ENCODE measurements at regions not wholly inside any gene's neighbourhood (a gene's known extent, or its start where the extent isn't known, plus 50 kb on each side); places are given as distances from the start of the nearest gene placed in this dataset.

DNA sequence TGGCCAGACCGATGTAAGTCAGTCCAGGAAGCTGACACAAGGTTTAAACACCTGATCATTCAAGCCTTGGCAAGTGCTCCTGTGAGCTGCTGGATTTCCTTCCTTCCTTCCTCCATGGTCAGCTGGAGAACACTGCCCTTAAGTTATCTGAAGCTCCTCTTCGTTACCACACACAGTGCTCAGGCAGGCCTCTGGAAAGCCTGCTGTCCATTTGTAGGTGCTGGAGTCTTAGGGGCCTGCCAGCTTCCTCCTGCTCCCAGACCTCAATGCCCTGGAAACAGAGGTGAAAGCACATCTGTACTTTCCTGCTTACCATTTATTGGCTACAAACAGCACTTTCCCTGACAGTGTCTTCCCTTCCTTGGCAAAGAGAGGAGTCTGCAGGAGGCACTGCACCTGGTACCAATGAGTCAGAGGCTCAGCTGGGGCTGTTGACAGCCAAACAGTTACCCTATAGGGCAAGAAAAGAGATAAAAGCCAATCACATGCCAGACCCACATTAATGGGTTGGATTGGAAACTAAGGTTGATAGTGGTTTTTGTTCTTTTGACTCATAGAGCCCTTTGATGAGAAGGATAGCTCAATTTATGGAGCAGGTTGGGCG is 72.6 kb upstream of the PUM3 start:
- DNase-seq (ENCODE audit: low read depth, low spot score) (no peak), ATAC-seq (no peak)
- no peak overlapping the region for H3K4me3 ChIP-seq (replicated peaks in 1 of 2; ENCODE audit: low read depth in 1 of 2, low read length in 2 of 2)
- BruUV-seq (replicated peaks), result no TSS peak
- no peak overlapping the region for H3K27ac ChIP-seq (ENCODE audit: low read depth, low read length)
- H3K79me2 ChIP-seq (ENCODE audit: insufficient read depth, low read length), result no peaks in the 10 kb centered on the region
- peaks cover 52% of the 10 kb centered on the region for H3K27me3 ChIP-seq (ENCODE audit: insufficient read depth, low read length)
- TF ChIP-seq, protein P1, sequence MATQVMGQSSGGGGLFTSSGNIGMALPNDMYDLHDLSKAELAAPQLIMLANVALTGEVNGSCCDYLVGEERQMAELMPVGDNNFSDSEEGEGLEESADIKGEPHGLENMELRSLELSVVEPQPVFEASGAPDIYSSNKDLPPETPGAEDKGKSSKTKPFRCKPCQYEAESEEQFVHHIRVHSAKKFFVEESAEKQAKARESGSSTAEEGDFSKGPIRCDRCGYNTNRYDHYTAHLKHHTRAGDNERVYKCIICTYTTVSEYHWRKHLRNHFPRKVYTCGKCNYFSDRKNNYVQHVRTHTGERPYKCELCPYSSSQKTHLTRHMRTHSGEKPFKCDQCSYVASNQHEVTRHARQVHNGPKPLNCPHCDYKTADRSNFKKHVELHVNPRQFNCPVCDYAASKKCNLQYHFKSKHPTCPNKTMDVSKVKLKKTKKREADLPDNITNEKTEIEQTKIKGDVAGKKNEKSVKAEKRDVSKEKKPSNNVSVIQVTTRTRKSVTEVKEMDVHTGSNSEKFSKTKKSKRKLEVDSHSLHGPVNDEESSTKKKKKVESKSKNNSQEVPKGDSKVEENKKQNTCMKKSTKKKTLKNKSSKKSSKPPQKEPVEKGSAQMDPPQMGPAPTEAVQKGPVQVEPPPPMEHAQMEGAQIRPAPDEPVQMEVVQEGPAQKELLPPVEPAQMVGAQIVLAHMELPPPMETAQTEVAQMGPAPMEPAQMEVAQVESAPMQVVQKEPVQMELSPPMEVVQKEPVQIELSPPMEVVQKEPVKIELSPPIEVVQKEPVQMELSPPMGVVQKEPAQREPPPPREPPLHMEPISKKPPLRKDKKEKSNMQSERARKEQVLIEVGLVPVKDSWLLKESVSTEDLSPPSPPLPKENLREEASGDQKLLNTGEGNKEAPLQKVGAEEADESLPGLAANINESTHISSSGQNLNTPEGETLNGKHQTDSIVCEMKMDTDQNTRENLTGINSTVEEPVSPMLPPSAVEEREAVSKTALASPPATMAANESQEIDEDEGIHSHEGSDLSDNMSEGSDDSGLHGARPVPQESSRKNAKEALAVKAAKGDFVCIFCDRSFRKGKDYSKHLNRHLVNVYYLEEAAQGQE (IDR thresholded peaks at IDR 0.05; ENCODE audit: low read depth), result no peak
- no peak for TF ChIP-seq POLR2AphosphoS5 (IDR thresholded peaks at IDR 0.05; ENCODE audit: low read depth, low read length)
- no peak for TF ChIP-seq CEBPB (IDR thresholded peaks at IDR 0.05; ENCODE audit: low read depth)
- no peak for TF ChIP-seq SP1 (IDR thresholded peaks at IDR 0.05; ENCODE audit: low read depth)
- no peak for TF ChIP-seq ZNF274 (IDR thresholded peaks at IDR 0.05; ENCODE audit: low read depth, low read length)
- TF ChIP-seq EZH2phosphoT487 (IDR thresholded peaks at IDR 0.05; ENCODE audit: borderline replicate concordance), result no peak
- no peak for TF ChIP-seq SIN3A (IDR thresholded peaks at IDR 0.05; ENCODE audit: low read depth)
- TF ChIP-seq RAD21 (IDR thresholded peaks at IDR 0.05; ENCODE audit: low read depth), result no peak
- TF ChIP-seq, protein P2, sequence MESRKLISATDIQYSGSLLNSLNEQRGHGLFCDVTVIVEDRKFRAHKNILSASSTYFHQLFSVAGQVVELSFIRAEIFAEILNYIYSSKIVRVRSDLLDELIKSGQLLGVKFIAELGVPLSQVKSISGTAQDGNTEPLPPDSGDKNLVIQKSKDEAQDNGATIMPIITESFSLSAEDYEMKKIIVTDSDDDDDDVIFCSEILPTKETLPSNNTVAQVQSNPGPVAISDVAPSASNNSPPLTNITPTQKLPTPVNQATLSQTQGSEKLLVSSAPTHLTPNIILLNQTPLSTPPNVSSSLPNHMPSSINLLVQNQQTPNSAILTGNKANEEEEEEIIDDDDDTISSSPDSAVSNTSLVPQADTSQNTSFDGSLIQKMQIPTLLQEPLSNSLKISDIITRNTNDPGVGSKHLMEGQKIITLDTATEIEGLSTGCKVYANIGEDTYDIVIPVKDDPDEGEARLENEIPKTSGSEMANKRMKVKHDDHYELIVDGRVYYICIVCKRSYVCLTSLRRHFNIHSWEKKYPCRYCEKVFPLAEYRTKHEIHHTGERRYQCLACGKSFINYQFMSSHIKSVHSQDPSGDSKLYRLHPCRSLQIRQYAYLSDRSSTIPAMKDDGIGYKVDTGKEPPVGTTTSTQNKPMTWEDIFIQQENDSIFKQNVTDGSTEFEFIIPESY (IDR thresholded peaks at IDR 0.05; ENCODE audit: extremely low read depth, insufficient replicate concordance, low read length), result no peak
- no peak for TF ChIP-seq SRF (IDR thresholded peaks at IDR 0.05; ENCODE audit: low read depth)
- no peak for TF ChIP-seq ZFX (IDR thresholded peaks at IDR 0.05)
- TF ChIP-seq, protein P3, sequence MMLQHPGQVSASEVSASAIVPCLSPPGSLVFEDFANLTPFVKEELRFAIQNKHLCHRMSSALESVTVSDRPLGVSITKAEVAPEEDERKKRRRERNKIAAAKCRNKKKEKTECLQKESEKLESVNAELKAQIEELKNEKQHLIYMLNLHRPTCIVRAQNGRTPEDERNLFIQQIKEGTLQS (IDR thresholded peaks at IDR 0.05), result no peak
- TF ChIP-seq, protein P4, sequence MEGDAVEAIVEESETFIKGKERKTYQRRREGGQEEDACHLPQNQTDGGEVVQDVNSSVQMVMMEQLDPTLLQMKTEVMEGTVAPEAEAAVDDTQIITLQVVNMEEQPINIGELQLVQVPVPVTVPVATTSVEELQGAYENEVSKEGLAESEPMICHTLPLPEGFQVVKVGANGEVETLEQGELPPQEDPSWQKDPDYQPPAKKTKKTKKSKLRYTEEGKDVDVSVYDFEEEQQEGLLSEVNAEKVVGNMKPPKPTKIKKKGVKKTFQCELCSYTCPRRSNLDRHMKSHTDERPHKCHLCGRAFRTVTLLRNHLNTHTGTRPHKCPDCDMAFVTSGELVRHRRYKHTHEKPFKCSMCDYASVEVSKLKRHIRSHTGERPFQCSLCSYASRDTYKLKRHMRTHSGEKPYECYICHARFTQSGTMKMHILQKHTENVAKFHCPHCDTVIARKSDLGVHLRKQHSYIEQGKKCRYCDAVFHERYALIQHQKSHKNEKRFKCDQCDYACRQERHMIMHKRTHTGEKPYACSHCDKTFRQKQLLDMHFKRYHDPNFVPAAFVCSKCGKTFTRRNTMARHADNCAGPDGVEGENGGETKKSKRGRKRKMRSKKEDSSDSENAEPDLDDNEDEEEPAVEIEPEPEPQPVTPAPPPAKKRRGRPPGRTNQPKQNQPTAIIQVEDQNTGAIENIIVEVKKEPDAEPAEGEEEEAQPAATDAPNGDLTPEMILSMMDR (IDR thresholded peaks at IDR 0.05 in 2 of 3, conservative IDR thresholded peaks at IDR 0.05 in 1 of 3; ENCODE audit: borderline replicate concordance in 1 of 3, insufficient read depth in 1 of 3, low read depth in 2 of 3, low read length in 2 of 3), result no peak
- no peak for TF ChIP-seq TCF7L2 (IDR thresholded peaks at IDR 0.05; ENCODE audit: borderline replicate concordance, extremely low read depth, insufficient read depth, insufficient read length)
- no peak for TF ChIP-seq YY1 (IDR thresholded peaks at IDR 0.05; ENCODE audit: extremely low read depth, insufficient replicate concordance, low read depth, low read length)
- H3K9me2 ChIP-seq (ENCODE audit: insufficient read depth), result no peaks in the 10 kb centered on the region
- H3K36me3 ChIP-seq (ENCODE audit: control insufficient read depth in 1 of 2, insufficient read depth in 2 of 2, low read length in 2 of 2), result no peaks in the 10 kb centered on the region
- RAD21 ChIA-PET (ENCODE audit: low non-redundant PET in 1 of 2, low total read pairs in 2 of 2, uncharacterized antibody in 2 of 2, unreplicated experiment in 2 of 2), result no interaction called here
- POLR2A ChIA-PET, result no interaction called here
- H3K4me2 ChIP-seq (ENCODE audit: low read length), result no peak overlapping the region
- H3K9me3 ChIP-seq (ENCODE audit: control insufficient read depth in 1 of 2, insufficient read depth in 1 of 2, low read depth in 1 of 2, low read length in 2 of 2), result no peaks in the 10 kb centered on the region
- CTCF ChIA-PET, result no interaction called here
- H2AFZ ChIP-seq (ENCODE audit: low read depth, low read length, poor library complexity, severe bottlenecking), result no peak overlapping the region
- intact Hi-C loops (cut with micrococcal nuclease), result no loop called here
- H3K9ac ChIP-seq (ENCODE audit: low read length), result no peak overlapping the region
- H3K4me1 ChIP-seq (ENCODE audit: control insufficient read depth in 1 of 2, insufficient read depth in 2 of 2, low read length in 2 of 2), result no peaks in the 10 kb centered on the region
- H4K20me1 ChIP-seq (ENCODE audit: insufficient read depth), result no peaks in the 10 kb centered on the region

All from HCT116 (cell line).